ENCODE measurements at regions not wholly inside any gene's neighbourhood (a gene's known extent, or its start where the extent isn't known, plus 50 kb on each side); places are given as distances from the start of the nearest gene placed in this dataset.

- Mint-ChIP-seq H3K4me3 (no peak overlapping the region), H3K27ac (no peak overlapping the region), H3K36me3 (peaks cover 2% of the 10 kb centered on the region), H3K9me3 (no peaks in the 10 kb centered on the region), H3K27me3 (peaks cover 37% of the 10 kb centered on the region), H3K4me1 (no peaks in the 10 kb centered on the region)
Observed at GRCh38 chr21:35855484-35855883, 204.8 kb downstream of the SETD4 start.

GRCh38 chr21:35854281-35854680 is 206.0 kb downstream of the SETD4 start:
- no peak overlapping the region for H3K27ac Mint-ChIP-seq
- no peaks in the 10 kb centered on the region for H3K9me3 Mint-ChIP-seq
- no peak overlapping the region for H3K4me3 Mint-ChIP-seq
- H3K36me3 Mint-ChIP-seq, result peaks cover 2% of the 10 kb centered on the region
- no peaks in the 10 kb centered on the region for H3K4me1 Mint-ChIP-seq
- peaks cover 39% of the 10 kb centered on the region for H3K27me3 Mint-ChIP-seq

- H3K27ac Mint-ChIP-seq, result peak overlapping the region in 1 of 3 donors; percentile 22
- no peak overlapping the region for H3K4me3 Mint-ChIP-seq
- no peaks in the 10 kb centered on the region for H3K9me3 Mint-ChIP-seq
- peaks cover 35% of the 10 kb centered on the region for H3K27me3 Mint-ChIP-seq
- H3K36me3 Mint-ChIP-seq, result peaks cover 4% of the 10 kb centered on the region
- no peaks in the 10 kb centered on the region for H3K4me1 Mint-ChIP-seq
Observed at GRCh38 chr21:35853321-35854239, 206.7 kb downstream of the SETD4 start.

GRCh38 chr21:35852820-35853219 is 207.5 kb downstream of the SETD4 start:
- Mint-ChIP-seq H3K4me1 (no peaks in the 10 kb centered on the region), H3K9me3 (no peaks in the 10 kb centered on the region), H3K4me3 (no peak overlapping the region), H3K36me3 (peaks cover 4% of the 10 kb centered on the region), H3K27me3 (peaks cover 35% of the 10 kb centered on the region), H3K27ac (no peak overlapping the region)

- Mint-ChIP-seq H3K27me3 (peaks cover 30% of the 10 kb centered on the region), H3K4me1 (no peaks in the 10 kb centered on the region), H3K9me3 (no peaks in the 10 kb centered on the region), H3K4me3 (no peak overlapping the region), H3K27ac (no peak overlapping the region), H3K36me3 (peaks cover 4% of the 10 kb centered on the region)
Observed at GRCh38 chr21:35850542-35851103, 209.7 kb downstream of the SETD4 start.

GRCh38 chr21:35850029-35850428 is 210.3 kb downstream of the SETD4 start:
- H3K4me1 Mint-ChIP-seq, result no peaks in the 10 kb centered on the region
- no peak overlapping the region for H3K27ac Mint-ChIP-seq

GRCh38 chr21:35849144-35849543 is 211.2 kb downstream of the SETD4 start:
- Mint-ChIP-seq H3K27me3 (peaks cover 24% of the 10 kb centered on the region), H3K27ac (no peak overlapping the region), H3K4me3 (no peak overlapping the region), H3K36me3 (peaks cover 4% of the 10 kb centered on the region), H3K4me1 (no peaks in the 10 kb centered on the region), H3K9me3 (no peaks in the 10 kb centered on the region)

More at GRCh38 chr21:35850029-35850428, 210.3 kb downstream of the SETD4 start:
- Mint-ChIP-seq H3K36me3 (peaks cover 4% of the 10 kb centered on the region), H3K27me3 (peaks cover 29% of the 10 kb centered on the region), H3K4me3 (no peak overlapping the region), H3K9me3 (no peaks in the 10 kb centered on the region)

- H3K4me1 Mint-ChIP-seq, result no peaks in the 10 kb centered on the region
- no peaks in the 10 kb centered on the region for H3K27me3 Mint-ChIP-seq
- no peak overlapping the region for H3K27ac Mint-ChIP-seq
- H3K4me3 Mint-ChIP-seq, result no peak overlapping the region
- H3K9me3 Mint-ChIP-seq, result no peaks in the 10 kb centered on the region
- H3K36me3 Mint-ChIP-seq, result peaks cover 2% of the 10 kb centered on the region
Observed at GRCh38 chr21:35843911-35844667, 216.2 kb downstream of the SETD4 start.

GRCh38 chr21:35840949-35841348 is 219.4 kb downstream of the SETD4 start:
- peaks cover 3% of the 10 kb centered on the region for H3K27me3 Mint-ChIP-seq
- no peaks in the 10 kb centered on the region for H3K36me3 Mint-ChIP-seq
- H3K4me3 Mint-ChIP-seq, result no peak overlapping the region
- no peaks in the 10 kb centered on the region for H3K4me1 Mint-ChIP-seq
- no peak overlapping the region for H3K27ac Mint-ChIP-seq
- H3K9me3 Mint-ChIP-seq, result no peaks in the 10 kb centered on the region

- Mint-ChIP-seq H3K36me3 (no peaks in the 10 kb centered on the region), H3K9me3 (no peaks in the 10 kb centered on the region), H3K4me1 (no peaks in the 10 kb centered on the region), H3K4me3 (no peak overlapping the region), H3K27ac (no peak overlapping the region), H3K27me3 (peaks cover 3% of the 10 kb centered on the region)
Observed at GRCh38 chr21:35840197-35840799, 220.0 kb downstream of the SETD4 start.

- Mint-ChIP-seq H3K36me3 (no peaks in the 10 kb centered on the region), H3K27me3 (peaks cover 3% of the 10 kb centered on the region), H3K4me1 (no peaks in the 10 kb centered on the region), H3K4me3 (no peak overlapping the region), H3K9me3 (no peaks in the 10 kb centered on the region), H3K27ac (no peak overlapping the region)
Observed at GRCh38 chr21:35838987-35839763, 221.2 kb downstream of the SETD4 start.

GRCh38 chr21:35838350-35838749 is 222.0 kb downstream of the SETD4 start:
- Mint-ChIP-seq H3K27me3 (peaks cover 3% of the 10 kb centered on the region), H3K4me1 (no peaks in the 10 kb centered on the region), H3K27ac (no peak overlapping the region), H3K9me3 (no peaks in the 10 kb centered on the region), H3K4me3 (no peak overlapping the region), H3K36me3 (no peaks in the 10 kb centered on the region)

- H3K36me3 Mint-ChIP-seq, result no peaks in the 10 kb centered on the region
- H3K27ac Mint-ChIP-seq, result no peak overlapping the region
- no peak overlapping the region for H3K4me3 Mint-ChIP-seq
- H3K9me3 Mint-ChIP-seq, result peaks cover 0 to 2% (median 0%) of the 10 kb centered on the region in 3 donors
- peaks cover 11% of the 10 kb centered on the region for H3K27me3 Mint-ChIP-seq
- H3K4me1 Mint-ChIP-seq, result peaks cover 0 to 2% (median 0%) of the 10 kb centered on the region in 3 donors
Observed at GRCh38 chr21:35833991-35834390, 226.3 kb downstream of the SETD4 start.

- no peak overlapping the region for H3K4me3 Mint-ChIP-seq
- no peak overlapping the region for H3K27ac Mint-ChIP-seq
- no peaks in the 10 kb centered on the region for H3K36me3 Mint-ChIP-seq
- peaks cover 0 to 2% (median 0%) of the 10 kb centered on the region in 3 donors for H3K9me3 Mint-ChIP-seq
- peaks cover 14% of the 10 kb centered on the region for H3K27me3 Mint-ChIP-seq
- peaks cover 0 to 5% (median 0%) of the 10 kb centered on the region in 3 donors for H3K4me1 Mint-ChIP-seq
Observed at GRCh38 chr21:35833388-35833787, 226.9 kb downstream of the SETD4 start.

Measured in IgD-negative memory B cell (primary cell).